Adrenal gland (tissue), 9 donors: ENCODE measurements at regions not wholly inside any gene's neighbourhood (a gene's known extent, or its start where the extent isn't known, plus 50 kb on each side); places are given as distances from the start of the nearest gene placed in this dataset.

ENCODE experiments used
- DNase-seq, 7 donors: peaks; one replicate each; pipeline ENCODE4 v3.0.0-alpha.2; 2019 to 2020
- H3K27ac ChIP-seq, 5 donors: fragments of 200-600 bp; sonication (generic) in 4 of 5; 1 replicate in 3 of 5; 2 replicates in 2 of 5; pipeline versions ENCODE4 v1.5.1 to v1.8.0; 2016 to 2020; ENCODE audit warnings: mild to moderate bottlenecking in 1 of 5
- H3K27me3 ChIP-seq: fragments of 200-600 bp; 2 replicates; pipeline ENCODE4 v1.8.0; 2021
- H3K36me3 ChIP-seq, 2 donors: fragments of 200-600 bp; replicated peaks in 1 of 2; 1 replicate in 1 of 2; 2 replicates in 1 of 2; pipeline versions ENCODE4 v1.5.1 to v1.8.0; 2018 to 2022
- H3K4me1 ChIP-seq, 2 donors: fragments of 200-600 bp; replicated peaks in 1 of 2; 1 replicate in 1 of 2; 2 replicates in 1 of 2; pipeline versions ENCODE4 v1.5.1 to v1.8.0; 2018 to 2021
- H3K4me3 ChIP-seq, 4 donors: fragments of 200-600 bp; sonication (generic) in 3 of 4; one replicate each; pipeline ENCODE4 v1.5.1; 2016 to 2018
- H3K9me3 ChIP-seq, 3 donors: fragments of 200-600 bp; sonication (generic) in 1 of 3; replicated peaks in 1 of 3; 1 replicate in 2 of 3; 2 replicates in 1 of 3; pipeline versions ENCODE4 v1.5.1 to v1.8.0; 2016 to 2021
- POLR2A ChIP-seq, 2 donors: fragments of 450-650 bp; IDR thresholded peaks; one replicate each; pipeline ENCODE4 v1.6.1; 2017; ENCODE audit warnings: antibody characterized with exemption in 2 of 2, mild to moderate bottlenecking in 2 of 2, moderate library complexity in 1 of 2
- WGBS, 4 donors: extraction: QIAGEN DNeasy Blood & Tissue Kit in 2 of 4; methylation state at CpG; one replicate each; pipeline versions ENCODE4 v1.1.5 to v1.1.7; 2013 to 2017; 5-methylcytosine and 5-hydroxymethylcytosine counted together
- intact Hi-C, 2 donors: fragments of 100-400 bp; cut with DNase I; formaldehyde crosslinking; loops; one replicate each; pipeline versions ENCODE4 v1.14.1 to v1.15.0; 2022 to 2023
- TF ChIP-seq, protein P1 (sequence below), 6 experiments: fragments of 450-650 bp in 4 of 6; fragments of 200-600 bp in 2 of 6; sonication (generic) in 1 of 6; IDR thresholded peaks; 1 replicate in 5 of 6; 2 replicates in 1 of 6; pipeline versions ENCODE4 v1.5.1 to v1.8.0; 2016 to 2021; ENCODE audit warnings: antibody characterized with exemption in 6 of 6, mild to moderate bottlenecking in 2 of 6, moderate library complexity in 1 of 6
- donor health status: healthy with polysubstance abuse.
- donor health status: Bipolar disorder and iron deficiency.
- donor health status: DM: yes; HTN: yes; CAD: no.
- donor health status: DM: no; HTN: no; CAD: no.
- donor health status: DM: no; HTN: no; CAD: no.

- DNase-seq, result peak in 1 of 7 donors; percentile 13
- intact Hi-C loops, result no loop called here
- Histone ChIP-seq H3K4me3 (no peak overlapping the region), H3K36me3 (no peaks in the 10 kb centered on the region), H3K9me3 (no peaks in the 10 kb centered on the region), H3K27me3 (no peaks in the 10 kb centered on the region), H3K27ac (no peak overlapping the region), H3K4me1 (peaks cover 0 to 16% of the 10 kb centered on the region in 2 donors)
- WGBS, 4 donors, result 72 to 81% (median 79%) methylated on average over 2 of the region's 2 CpGs
- TF ChIP-seq, protein P1, sequence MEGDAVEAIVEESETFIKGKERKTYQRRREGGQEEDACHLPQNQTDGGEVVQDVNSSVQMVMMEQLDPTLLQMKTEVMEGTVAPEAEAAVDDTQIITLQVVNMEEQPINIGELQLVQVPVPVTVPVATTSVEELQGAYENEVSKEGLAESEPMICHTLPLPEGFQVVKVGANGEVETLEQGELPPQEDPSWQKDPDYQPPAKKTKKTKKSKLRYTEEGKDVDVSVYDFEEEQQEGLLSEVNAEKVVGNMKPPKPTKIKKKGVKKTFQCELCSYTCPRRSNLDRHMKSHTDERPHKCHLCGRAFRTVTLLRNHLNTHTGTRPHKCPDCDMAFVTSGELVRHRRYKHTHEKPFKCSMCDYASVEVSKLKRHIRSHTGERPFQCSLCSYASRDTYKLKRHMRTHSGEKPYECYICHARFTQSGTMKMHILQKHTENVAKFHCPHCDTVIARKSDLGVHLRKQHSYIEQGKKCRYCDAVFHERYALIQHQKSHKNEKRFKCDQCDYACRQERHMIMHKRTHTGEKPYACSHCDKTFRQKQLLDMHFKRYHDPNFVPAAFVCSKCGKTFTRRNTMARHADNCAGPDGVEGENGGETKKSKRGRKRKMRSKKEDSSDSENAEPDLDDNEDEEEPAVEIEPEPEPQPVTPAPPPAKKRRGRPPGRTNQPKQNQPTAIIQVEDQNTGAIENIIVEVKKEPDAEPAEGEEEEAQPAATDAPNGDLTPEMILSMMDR (IDR thresholded peaks at IDR 0.05), result no peak
- no peak for TF ChIP-seq POLR2A (IDR thresholded peaks at IDR 0.05)
Measured at GRCh38 chr7:17530244-17530643, 231.8 kb downstream of the AHR start.

GRCh38 chr7:17530741-17531421 is 232.4 kb downstream of the AHR start:
- TF ChIP-seq POLR2A (IDR thresholded peaks at IDR 0.05), result no peak
- TF ChIP-seq, protein P1 (IDR thresholded peaks at IDR 0.05), result peak in 5 of 6 experiments; percentile 23 to 40 (median 37)
- intact Hi-C loops, result no loop called here
- Histone ChIP-seq H3K4me3 (peak overlapping the region in 1 of 4 donors; percentile 17), H3K27ac (no peak overlapping the region), H3K9me3 (no peaks in the 10 kb centered on the region), H3K4me1 (peaks cover 0 to 14% of the 10 kb centered on the region in 2 donors), H3K27me3 (no peaks in the 10 kb centered on the region), H3K36me3 (no peaks in the 10 kb centered on the region)
- 49 to 68% (median 58%) methylated on average over 5 of the region's 5 CpGs for WGBS, 4 donors
- DNase-seq, result no peak

DNA sequence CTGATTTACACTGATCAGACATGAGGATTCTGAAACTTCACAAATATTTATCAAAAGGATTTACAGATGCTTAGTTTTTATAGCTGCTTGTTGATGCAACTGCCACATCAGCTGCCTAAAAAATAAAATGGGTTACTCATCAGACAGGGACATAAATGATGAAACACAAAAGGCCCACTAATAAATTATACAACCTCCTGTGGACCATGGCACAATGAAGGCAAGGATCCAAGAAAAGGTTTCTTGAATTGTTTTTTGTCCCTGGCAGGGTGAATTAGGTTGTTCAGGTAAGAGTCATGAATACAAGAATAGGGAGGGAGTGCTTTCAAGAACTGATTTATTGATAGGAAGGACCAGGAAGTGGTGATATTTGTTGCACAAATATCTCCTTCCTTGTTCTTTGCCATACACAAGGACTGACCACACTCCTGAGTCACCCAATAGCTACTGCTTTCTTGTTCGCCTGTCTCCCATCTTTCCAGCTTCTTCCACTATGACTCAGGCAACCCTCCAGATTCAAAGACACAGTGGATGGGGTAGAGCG is 234.5 kb downstream of the AHR start:
- intact Hi-C loops, result no loop called here
- Histone ChIP-seq H3K36me3 (no peaks in the 10 kb centered on the region), H3K27ac (peak overlapping the region in 1 of 5 donors; percentile 13), H3K4me3 (no peak overlapping the region), H3K9me3 (no peaks in the 10 kb centered on the region), H3K27me3 (no peaks in the 10 kb centered on the region), H3K4me1 (peaks cover 0 to under 1% of the 10 kb centered on the region in 2 donors)
- 63 to 83% (median 73%) methylated on average over 2 of the region's 2 CpGs for WGBS, 4 donors
- TF ChIP-seq, protein P1 (IDR thresholded peaks at IDR 0.05), result no peak
- no peak for TF ChIP-seq POLR2A (IDR thresholded peaks at IDR 0.05)
- DNase-seq, result peak in 1 of 7 donors; percentile 30

DNA sequence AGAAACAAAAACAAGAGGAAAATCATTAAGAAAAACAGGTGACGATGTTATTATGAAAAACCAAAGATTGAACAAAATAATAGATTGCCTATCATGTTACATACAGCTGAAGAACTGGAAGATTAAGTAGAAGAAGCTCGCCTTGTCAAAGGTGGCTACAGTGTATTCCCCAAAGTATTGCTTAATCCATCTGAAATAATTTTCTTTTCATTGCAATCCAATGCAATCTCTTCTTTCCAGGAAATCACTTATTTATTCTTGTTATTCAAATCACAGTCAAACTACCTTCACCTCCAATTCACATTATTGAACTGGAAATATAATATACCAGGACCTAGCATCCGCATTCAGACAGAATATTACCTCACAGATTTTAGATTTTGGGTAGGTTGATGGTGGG is 235.9 kb downstream of the AHR start:
- Histone ChIP-seq H3K9me3 (no peaks in the 10 kb centered on the region), H3K27me3 (no peaks in the 10 kb centered on the region), H3K27ac (no peak overlapping the region), H3K36me3 (no peaks in the 10 kb centered on the region), H3K4me1 (no peaks in the 10 kb centered on the region), H3K4me3 (no peak overlapping the region)
- 58 to 80% (median 63%) methylated on average over 3 of the region's 3 CpGs for WGBS, 4 donors
- no peak for DNase-seq
- intact Hi-C loops, result no loop called here
- TF ChIP-seq POLR2A (IDR thresholded peaks at IDR 0.05), result no peak
- TF ChIP-seq, protein P1 (IDR thresholded peaks at IDR 0.05), result no peak
